ENCODE measurements at regions not wholly inside any gene's neighbourhood (a gene's known extent, or its start where the extent isn't known, plus 50 kb on each side); places are given as distances from the start of the nearest gene placed in this dataset.

GRCh38 chr2:215652388-215652787 is 216.5 kb upstream of the FN1 start:
- no peaks in the 10 kb centered on the region for H3K36me3 ChIP-seq (ENCODE audit: insufficient read depth, low read length)
- no peak overlapping the region for H3K9ac ChIP-seq (ENCODE audit: low read depth, low read length, poor library complexity, severe bottlenecking)
- no peak overlapping the region for H2AFZ ChIP-seq (ENCODE audit: low read length)
- no peaks in the 10 kb centered on the region for H3K4me1 ChIP-seq (ENCODE audit: insufficient read depth, low read length, poor library complexity, severe bottlenecking)
- no peaks in the 10 kb centered on the region for H3K9me3 ChIP-seq (ENCODE audit: insufficient read depth, low read depth, low read length)
- no peaks in the 10 kb centered on the region for H3K27me3 ChIP-seq (ENCODE audit: insufficient read depth, low read length, poor library complexity, severe bottlenecking)
- H3K4me3 ChIP-seq (ENCODE audit: low read length, poor library complexity, severe bottlenecking), result no peak overlapping the region
- no peaks in the 10 kb centered on the region for H3K79me2 ChIP-seq (ENCODE audit: insufficient read depth, low read length)
- H3K9me2 ChIP-seq (replicated peaks; ENCODE audit: low read depth, low read length), result no peaks in the 10 kb centered on the region
- no peak for TF ChIP-seq EZH2phosphoT487 (IDR thresholded peaks at IDR 0.05; ENCODE audit: borderline replicate concordance)
- TF ChIP-seq, protein P1, sequence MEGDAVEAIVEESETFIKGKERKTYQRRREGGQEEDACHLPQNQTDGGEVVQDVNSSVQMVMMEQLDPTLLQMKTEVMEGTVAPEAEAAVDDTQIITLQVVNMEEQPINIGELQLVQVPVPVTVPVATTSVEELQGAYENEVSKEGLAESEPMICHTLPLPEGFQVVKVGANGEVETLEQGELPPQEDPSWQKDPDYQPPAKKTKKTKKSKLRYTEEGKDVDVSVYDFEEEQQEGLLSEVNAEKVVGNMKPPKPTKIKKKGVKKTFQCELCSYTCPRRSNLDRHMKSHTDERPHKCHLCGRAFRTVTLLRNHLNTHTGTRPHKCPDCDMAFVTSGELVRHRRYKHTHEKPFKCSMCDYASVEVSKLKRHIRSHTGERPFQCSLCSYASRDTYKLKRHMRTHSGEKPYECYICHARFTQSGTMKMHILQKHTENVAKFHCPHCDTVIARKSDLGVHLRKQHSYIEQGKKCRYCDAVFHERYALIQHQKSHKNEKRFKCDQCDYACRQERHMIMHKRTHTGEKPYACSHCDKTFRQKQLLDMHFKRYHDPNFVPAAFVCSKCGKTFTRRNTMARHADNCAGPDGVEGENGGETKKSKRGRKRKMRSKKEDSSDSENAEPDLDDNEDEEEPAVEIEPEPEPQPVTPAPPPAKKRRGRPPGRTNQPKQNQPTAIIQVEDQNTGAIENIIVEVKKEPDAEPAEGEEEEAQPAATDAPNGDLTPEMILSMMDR (conservative IDR thresholded peaks at IDR 0.05; ENCODE audit: low read length), result no peak
- no peak overlapping the region for H3K4me2 ChIP-seq (ENCODE audit: low read depth, low read length, poor library complexity, severe bottlenecking)
- H4K20me1 ChIP-seq (ENCODE audit: insufficient read depth, low read length, poor library complexity, severe bottlenecking), result no peaks in the 10 kb centered on the region
- H3F3A ChIP-seq (ENCODE audit: low read depth), result no peaks in the 10 kb centered on the region

- H3K36me3 ChIP-seq (ENCODE audit: insufficient read depth, low read length), result no peaks in the 10 kb centered on the region
- H3K4me1 ChIP-seq (ENCODE audit: insufficient read depth, low read length, poor library complexity, severe bottlenecking), result no peaks in the 10 kb centered on the region
- no peak overlapping the region for H2AFZ ChIP-seq (ENCODE audit: low read length)
- H3K4me2 ChIP-seq (ENCODE audit: low read depth, low read length, poor library complexity, severe bottlenecking), result no peak overlapping the region
- TF ChIP-seq, protein P1 (conservative IDR thresholded peaks at IDR 0.05; ENCODE audit: low read length), result no peak
- TF ChIP-seq EZH2phosphoT487 (IDR thresholded peaks at IDR 0.05; ENCODE audit: borderline replicate concordance), result no peak
- H4K20me1 ChIP-seq (ENCODE audit: insufficient read depth, low read length, poor library complexity, severe bottlenecking), result no peaks in the 10 kb centered on the region
- H3F3A ChIP-seq (ENCODE audit: low read depth), result no peaks in the 10 kb centered on the region
- no peaks in the 10 kb centered on the region for H3K9me3 ChIP-seq (ENCODE audit: insufficient read depth, low read depth, low read length)
- H3K79me2 ChIP-seq (ENCODE audit: insufficient read depth, low read length), result no peaks in the 10 kb centered on the region
- no peak overlapping the region for H3K9ac ChIP-seq (ENCODE audit: low read depth, low read length, poor library complexity, severe bottlenecking)
- no peak overlapping the region for H3K4me3 ChIP-seq (ENCODE audit: low read length, poor library complexity, severe bottlenecking)
- no peaks in the 10 kb centered on the region for H3K9me2 ChIP-seq (replicated peaks; ENCODE audit: low read depth, low read length)
- no peaks in the 10 kb centered on the region for H3K27me3 ChIP-seq (ENCODE audit: insufficient read depth, low read length, poor library complexity, severe bottlenecking)
Measured at GRCh38 chr2:215651412-215651811, 215.5 kb upstream of the FN1 start.

GRCh38 chr2:215644233-215644897 is 208.5 kb upstream of the FN1 start:
- Histone ChIP-seq H3K9me3 (ENCODE audit: insufficient read depth, low read depth, low read length) (no peaks in the 10 kb centered on the region), H2AFZ (ENCODE audit: low read length) (no peak overlapping the region), H3K4me3 (ENCODE audit: low read length, poor library complexity, severe bottlenecking) (no peak overlapping the region), H3K36me3 (ENCODE audit: insufficient read depth, low read length) (no peaks in the 10 kb centered on the region), H3K79me2 (ENCODE audit: insufficient read depth, low read length) (no peaks in the 10 kb centered on the region), H3K4me1 (ENCODE audit: insufficient read depth, low read length, poor library complexity, severe bottlenecking) (no peaks in the 10 kb centered on the region), H4K20me1 (ENCODE audit: insufficient read depth, low read length, poor library complexity, severe bottlenecking) (no peaks in the 10 kb centered on the region), H3K4me2 (ENCODE audit: low read depth, low read length, poor library complexity, severe bottlenecking) (no peak overlapping the region), H3K9me2 (replicated peaks; ENCODE audit: low read depth, low read length) (no peaks in the 10 kb centered on the region), H3F3A (ENCODE audit: low read depth) (no peaks in the 10 kb centered on the region), H3K9ac (ENCODE audit: low read depth, low read length, poor library complexity, severe bottlenecking) (no peak overlapping the region), H3K27me3 (ENCODE audit: insufficient read depth, low read length, poor library complexity, severe bottlenecking) (no peaks in the 10 kb centered on the region)
- TF ChIP-seq, protein P1 (conservative IDR thresholded peaks at IDR 0.05; ENCODE audit: low read length), result no peak
- no peak for TF ChIP-seq EZH2phosphoT487 (IDR thresholded peaks at IDR 0.05; ENCODE audit: borderline replicate concordance)
